GM18867 (cell line): ENCODE measurements at regions not wholly inside any gene's neighbourhood (a gene's known extent, or its start where the extent isn't known, plus 50 kb on each side); places are given as distances from the start of the nearest gene placed in this dataset.

ENCODE experiments used
- ATAC-seq: cut with Tn5 transposase; IDR thresholded peaks from one replicate; pipeline ENCODE4 v1.9.1; 2021; ENCODE audit warnings: mild to moderate bottlenecking, moderate library complexity; ENCODE audit not compliant: unreplicated experiment

GRCh38 chr12:3999904-4000303 is 126.7 kb upstream of the PARP11 start:
- ATAC-seq = no peak

GRCh38 chr12:3998968-3999792 is 126.0 kb upstream of the PARP11 start:
- ATAC-seq = no peak

- no peak for ATAC-seq
These were observed 125.2 kb upstream of the PARP11 start for GRCh38 chr12:3998397-3998796.

DNA sequence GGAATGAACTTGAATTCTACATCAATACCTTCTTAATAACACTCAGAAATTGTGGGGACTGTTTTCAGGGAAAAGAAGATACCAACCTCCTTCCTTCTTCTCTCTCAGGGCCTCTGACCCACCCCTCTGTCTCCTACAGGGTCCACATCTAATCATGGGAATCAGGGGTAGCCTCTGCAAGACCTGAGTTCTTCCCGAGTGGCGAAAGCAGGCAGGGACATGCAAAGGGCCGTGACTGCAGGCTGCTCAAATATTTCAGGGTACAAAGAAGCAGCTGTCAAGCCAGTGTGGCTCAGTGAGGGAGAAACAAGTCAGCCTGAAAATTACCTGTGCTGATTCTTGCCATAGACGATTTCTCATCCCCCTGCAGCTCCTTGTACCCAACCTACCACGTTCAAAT is 123.1 kb upstream of the PARP11 start:
- ATAC-seq = no peak

DNA sequence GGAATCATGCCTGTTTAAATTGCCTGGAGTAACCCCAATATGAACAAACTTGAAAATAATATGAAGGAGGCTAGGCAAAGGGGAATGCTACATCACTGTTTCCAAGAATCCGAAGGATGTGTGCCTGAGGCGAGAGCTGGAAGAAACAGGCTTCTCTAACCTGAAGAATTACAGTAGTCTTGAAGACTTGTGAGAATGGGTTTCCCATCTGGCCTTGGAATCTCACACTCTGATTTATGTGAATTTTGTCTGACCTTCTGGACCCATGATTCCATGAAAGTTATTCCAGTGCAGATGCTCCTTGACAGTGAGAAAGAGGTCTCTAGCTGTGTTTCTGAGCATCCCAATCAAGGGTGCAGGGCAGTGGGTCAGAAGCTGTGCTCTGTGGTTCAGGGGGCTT is 122.1 kb upstream of the PARP11 start:
- no peak for ATAC-seq

- ATAC-seq = no peak
These were observed 121.3 kb upstream of the PARP11 start for GRCh38 chr12:3994500-3994899.

DNA sequence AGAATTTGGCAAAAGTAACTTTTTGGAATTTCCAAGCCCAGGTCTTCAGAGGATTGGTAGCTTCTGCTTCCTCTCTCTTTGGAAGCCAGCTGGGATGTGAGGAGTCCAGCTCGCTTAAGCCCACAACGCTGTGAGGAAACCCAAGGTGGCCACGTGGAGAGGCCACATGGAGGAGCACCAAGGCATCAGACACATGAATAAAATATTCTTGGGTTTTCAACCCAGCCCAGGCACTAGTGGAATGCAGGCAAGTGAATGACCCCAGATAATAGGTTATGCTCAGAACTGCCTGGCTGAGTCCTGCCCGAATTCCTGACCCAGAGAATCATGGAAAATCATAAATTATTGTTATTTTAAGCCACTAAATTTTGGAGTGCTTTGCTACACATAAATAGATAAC is 119.7 kb upstream of the PARP11 start:
- ATAC-seq = no peak

- ATAC-seq = no peak
These were observed 118.8 kb upstream of the PARP11 start for GRCh38 chr12:3991798-3992580.

- no peak for ATAC-seq
These were observed 117.5 kb upstream of the PARP11 start for GRCh38 chr12:3990501-3991280.

DNA sequence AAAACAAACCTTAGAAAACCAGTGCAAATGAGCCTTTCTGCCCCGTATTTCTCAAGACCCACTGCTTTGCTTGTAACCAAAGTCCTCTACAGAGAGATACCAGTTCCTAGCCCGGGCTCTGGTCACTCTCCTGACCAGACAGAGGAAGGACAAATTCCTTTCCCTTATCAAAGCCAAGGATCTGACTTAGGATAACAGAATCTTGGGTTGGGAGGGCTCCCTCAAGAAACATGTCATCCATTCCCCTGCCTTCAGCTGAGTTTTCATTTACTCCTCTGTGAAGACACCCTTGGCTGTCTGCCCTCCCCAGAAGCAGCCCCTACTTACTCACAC is 116.0 kb upstream of the PARP11 start:
- ATAC-seq = no peak

- no peak for ATAC-seq
These were observed 115.5 kb upstream of the PARP11 start for GRCh38 chr12:3988519-3989217.

GRCh38 chr12:3987571-3987970 is 114.4 kb upstream of the PARP11 start:
- ATAC-seq = no peak

GRCh38 chr12:3980504-3981272 is 107.5 kb upstream of the PARP11 start:
- no peak for ATAC-seq

DNA sequence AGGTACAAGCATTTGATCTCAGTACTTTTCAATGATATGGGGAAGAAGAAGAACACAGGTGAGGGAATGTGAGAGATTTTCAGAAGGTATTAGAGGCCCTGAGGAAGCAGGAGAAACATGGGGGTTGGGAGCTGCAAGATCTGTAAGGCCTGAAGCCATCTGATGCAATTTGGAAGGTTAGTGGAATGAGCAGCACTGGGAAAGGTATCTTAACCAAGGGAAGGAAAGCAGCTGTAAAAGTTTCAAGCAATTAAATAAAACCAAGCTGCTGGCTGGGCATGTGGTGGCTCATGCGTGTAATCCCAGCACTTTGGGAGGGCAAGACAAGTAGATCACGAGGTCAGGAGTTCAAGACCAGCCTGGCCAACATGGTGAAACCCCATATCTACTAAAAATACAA is 104.4 kb upstream of the PARP11 start:
- no peak for ATAC-seq

- no peak for ATAC-seq
These were observed 103.2 kb upstream of the PARP11 start for GRCh38 chr12:3976351-3976938.

DNA sequence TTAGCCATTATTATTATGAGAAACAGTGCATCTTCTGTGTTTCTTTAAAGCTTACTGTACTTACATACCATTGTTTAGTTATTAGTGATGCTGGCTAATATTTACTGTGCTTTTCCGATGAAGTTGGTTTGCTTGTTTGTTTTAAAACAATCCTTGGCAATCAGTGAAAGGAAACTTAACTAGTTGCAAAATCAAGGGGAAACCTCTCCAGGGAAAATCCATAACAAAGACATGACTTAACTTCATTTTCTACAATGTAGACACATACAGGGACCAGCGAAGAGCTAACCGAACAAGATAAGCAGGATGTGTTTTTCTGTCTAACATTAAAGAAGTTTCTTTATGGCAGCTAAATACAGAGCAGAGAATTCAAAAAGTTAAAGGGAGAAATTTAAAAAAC is 102.5 kb upstream of the PARP11 start:
- no peak for ATAC-seq

GRCh38 chr12:3974883-3975282 is 101.7 kb upstream of the PARP11 start:
- ATAC-seq = no peak

DNA sequence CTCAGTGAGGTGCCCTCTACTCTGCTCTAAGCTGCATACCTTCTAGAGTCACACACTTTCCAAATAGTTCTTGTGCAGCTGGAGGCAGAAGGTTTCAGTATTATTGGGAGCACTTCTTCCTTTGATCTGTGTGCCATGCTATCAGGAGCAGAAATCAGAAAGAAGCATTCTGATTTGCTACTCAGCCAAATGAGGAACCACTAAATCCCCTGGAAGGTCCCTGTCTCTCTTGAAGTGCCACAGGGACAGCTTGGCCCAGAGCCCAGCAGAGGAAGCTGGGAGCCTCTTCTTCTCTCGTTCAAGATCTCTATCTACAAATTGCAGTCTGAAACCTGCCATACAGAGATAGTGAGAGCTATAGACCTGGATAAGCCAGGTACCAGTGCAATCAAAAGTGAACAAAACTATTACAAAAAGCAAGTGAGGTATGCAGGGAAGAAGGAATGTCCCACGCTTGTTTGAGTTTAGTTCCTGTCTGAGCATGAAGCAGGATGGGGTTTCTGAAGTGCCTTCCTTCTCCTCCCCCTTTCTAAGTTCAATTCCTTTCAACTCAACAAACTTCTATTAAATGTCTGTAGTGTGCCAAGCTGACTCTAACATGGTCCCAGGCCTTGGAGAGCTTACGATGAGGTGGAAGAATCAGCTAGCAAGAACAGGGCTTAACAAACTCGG is 100.9 kb upstream of the PARP11 start:
- no peak for ATAC-seq

GRCh38 chr12:3973269-3973884 is 100.2 kb upstream of the PARP11 start:
- ATAC-seq = no peak
